ENCODE measurements at regions not wholly inside any gene's neighbourhood (a gene's known extent, or its start where the extent isn't known, plus 50 kb on each side); places are given as distances from the start of the nearest gene placed in this dataset.

- DNase-seq (no peak), ATAC-seq (no peak)
- intact Hi-C loops (cut with DNase I): no loop called here
- WGBS, 4 donors: 71 to 81% (median 76%) methylated on average over 2 of the region's 2 CpGs
- Histone ChIP-seq H3K9me3 (no peaks in the 10 kb centered on the region), H3K27me3 (no peaks in the 10 kb centered on the region), H3K4me3 (no peak overlapping the region), H3K4me1 (peaks cover 0 to 14% (median 0%) of the 10 kb centered on the region in 12 donors), H3K36me3 (no peaks in the 10 kb centered on the region), H3K27ac (no peak overlapping the region)
- TF ChIP-seq POLR2A (IDR thresholded peaks at IDR 0.05): no peak
- TF ChIP-seq, protein P1, sequence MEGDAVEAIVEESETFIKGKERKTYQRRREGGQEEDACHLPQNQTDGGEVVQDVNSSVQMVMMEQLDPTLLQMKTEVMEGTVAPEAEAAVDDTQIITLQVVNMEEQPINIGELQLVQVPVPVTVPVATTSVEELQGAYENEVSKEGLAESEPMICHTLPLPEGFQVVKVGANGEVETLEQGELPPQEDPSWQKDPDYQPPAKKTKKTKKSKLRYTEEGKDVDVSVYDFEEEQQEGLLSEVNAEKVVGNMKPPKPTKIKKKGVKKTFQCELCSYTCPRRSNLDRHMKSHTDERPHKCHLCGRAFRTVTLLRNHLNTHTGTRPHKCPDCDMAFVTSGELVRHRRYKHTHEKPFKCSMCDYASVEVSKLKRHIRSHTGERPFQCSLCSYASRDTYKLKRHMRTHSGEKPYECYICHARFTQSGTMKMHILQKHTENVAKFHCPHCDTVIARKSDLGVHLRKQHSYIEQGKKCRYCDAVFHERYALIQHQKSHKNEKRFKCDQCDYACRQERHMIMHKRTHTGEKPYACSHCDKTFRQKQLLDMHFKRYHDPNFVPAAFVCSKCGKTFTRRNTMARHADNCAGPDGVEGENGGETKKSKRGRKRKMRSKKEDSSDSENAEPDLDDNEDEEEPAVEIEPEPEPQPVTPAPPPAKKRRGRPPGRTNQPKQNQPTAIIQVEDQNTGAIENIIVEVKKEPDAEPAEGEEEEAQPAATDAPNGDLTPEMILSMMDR (IDR thresholded peaks at IDR 0.05): no peak
These were observed 659.0 kb downstream of the IRS1 start for GRCh38 chr2:226140594-226140993.

GRCh38 chr2:226139759-226140158, 659.9 kb downstream of the IRS1 start:
- no peak for ATAC-seq

DNA sequence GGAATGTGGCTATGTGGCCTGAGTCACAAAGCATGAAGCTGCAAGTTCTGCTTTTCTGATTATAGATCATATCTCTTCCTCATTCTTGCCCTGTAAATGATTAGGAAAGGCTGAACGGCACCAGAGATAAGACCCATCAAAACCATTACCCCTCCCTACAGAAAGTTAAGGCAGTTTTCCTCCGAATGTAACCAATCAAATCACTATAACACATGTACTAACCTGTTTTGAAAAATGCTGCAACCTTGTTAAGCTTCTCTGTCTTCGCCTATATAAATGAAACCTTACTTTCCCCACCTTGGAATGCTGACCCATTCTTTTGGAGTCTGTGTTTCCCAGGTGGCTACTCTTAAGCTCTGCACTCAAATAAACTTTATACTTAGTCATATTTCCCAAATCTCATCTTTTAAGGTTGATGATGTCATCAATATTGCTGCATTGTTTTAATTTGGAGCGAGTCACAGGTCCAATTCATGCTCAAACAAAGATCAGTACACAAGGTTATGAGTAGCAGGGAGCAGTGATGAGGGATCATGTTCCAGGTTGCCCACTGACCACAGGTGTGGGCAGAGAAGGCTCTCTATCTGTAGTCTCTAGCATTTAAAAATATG, 662.3 kb downstream of the IRS1 start:
- 47 to 58% (median 58%) methylated on average over 4 of the region's 4 CpGs for WGBS, 4 donors
- Histone ChIP-seq H3K9me3 (no peaks in the 10 kb centered on the region), H3K4me3 (no peak overlapping the region), H3K27me3 (no peaks in the 10 kb centered on the region), H3K4me1 (peaks cover 0 to 14% (median 0%) of the 10 kb centered on the region in 12 donors), H3K27ac (peak overlapping the region in 1 of 12 donors; percentile 49), H3K36me3 (no peaks in the 10 kb centered on the region)
- TF ChIP-seq, protein P1 (IDR thresholded peaks at IDR 0.05): no peak
- TF ChIP-seq POLR2A (IDR thresholded peaks at IDR 0.05): no peak
- ATAC-seq: no peak
- intact Hi-C loops (cut with DNase I): loop anchor here in 2 of 10 donors (10.0 kb wide), 1 partner anchor 667 kb away; no protein-coding TSS in a partner anchor
- DNase-seq: no peak

More at GRCh38 chr2:226139759-226140158, 659.9 kb downstream of the IRS1 start:
- intact Hi-C loops (cut with DNase I): loop anchor here in 3 of 10 donors (2.0 to 10.0 kb wide), 2 partner anchors 45 to 665 kb away; no protein-coding TSS in a partner anchor
- peaks cover 0 to 14% (median 0%) of the 10 kb centered on the region in 12 donors for H3K4me1 ChIP-seq
- H3K27me3 ChIP-seq: no peaks in the 10 kb centered on the region
- H3K36me3 ChIP-seq: no peaks in the 10 kb centered on the region
- DNase-seq: no peak
- H3K27ac ChIP-seq: no peak overlapping the region
- no peak for TF ChIP-seq POLR2A (IDR thresholded peaks at IDR 0.05)
- TF ChIP-seq, protein P1 (IDR thresholded peaks at IDR 0.05): no peak
- H3K4me3 ChIP-seq: no peak overlapping the region
- H3K9me3 ChIP-seq: no peaks in the 10 kb centered on the region

DNA sequence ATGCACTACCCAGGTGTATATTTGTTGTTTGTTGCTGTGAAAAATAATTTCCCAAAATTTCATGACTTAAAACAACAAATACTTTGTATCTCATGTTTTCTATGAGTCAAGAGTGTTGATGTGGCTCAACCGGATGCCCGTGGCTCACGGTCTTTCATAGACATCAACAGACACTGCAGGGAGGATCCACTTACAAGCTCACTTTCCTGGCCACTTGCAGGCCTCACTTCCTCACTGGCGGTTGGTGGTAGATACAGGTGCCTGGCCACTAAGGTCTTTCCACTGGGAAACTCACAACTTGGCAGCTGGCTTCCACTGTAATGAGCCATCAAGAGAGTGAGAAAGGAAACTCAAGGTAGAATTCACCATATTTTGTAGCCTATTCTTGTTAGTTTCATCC, 662.9 kb downstream of the IRS1 start:
- 77 to 89% (median 84%) methylated on average over 4 of the region's 4 CpGs for WGBS, 4 donors

More for the DNA sequence above, 662.9 kb downstream of the IRS1 start:
- H3K36me3 ChIP-seq: no peaks in the 10 kb centered on the region
- intact Hi-C loops (cut with DNase I): loop anchor here in 2 of 10 donors (10.0 kb wide), 1 partner anchor 668 kb away; no protein-coding TSS in a partner anchor
- no peaks in the 10 kb centered on the region for H3K27me3 ChIP-seq
- peaks cover 0 to 15% (median 0%) of the 10 kb centered on the region in 12 donors for H3K4me1 ChIP-seq
- peak overlapping the region in 1 of 12 donors; percentile 49 for H3K27ac ChIP-seq
- no peak overlapping the region for H3K4me3 ChIP-seq
- no peaks in the 10 kb centered on the region for H3K9me3 ChIP-seq
- TF ChIP-seq, protein P1 (IDR thresholded peaks at IDR 0.05): no peak
- no peak for TF ChIP-seq POLR2A (IDR thresholded peaks at IDR 0.05)
- DNase-seq: no peak
- ATAC-seq: no peak

Data from heart left ventricle (tissue), 16 donors.